ENCODE measurements at regions not wholly inside any gene's neighbourhood (a gene's known extent, or its start where the extent isn't known, plus 50 kb on each side); places are given as distances from the start of the nearest gene placed in this dataset.

DNA sequence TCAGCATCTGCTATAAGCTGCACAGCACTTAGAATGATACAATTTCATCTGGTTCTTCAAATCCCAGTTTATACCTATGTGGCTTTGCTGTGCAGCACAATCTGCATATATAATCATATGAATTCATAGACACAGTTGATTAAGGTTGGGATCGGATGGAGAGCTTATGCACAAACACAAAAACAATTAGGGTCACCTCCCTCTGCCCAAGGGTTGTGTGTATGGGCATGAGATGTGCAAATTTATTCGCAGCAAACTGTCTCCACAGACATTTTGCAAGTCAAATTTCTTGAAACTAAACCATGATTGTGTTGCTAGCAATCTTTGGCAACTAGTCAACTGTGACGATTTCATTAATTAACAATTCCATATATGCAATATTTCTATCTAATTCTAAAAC lies 955.7 kb downstream of the SORCS3 start:
- Histone ChIP-seq H3K4me3 (ENCODE audit: insufficient read depth, low read length) (no peak overlapping the region), H3K27ac (ENCODE audit: low read depth, low read length) (no peak overlapping the region), H4K20me1 (ENCODE audit: insufficient read depth, low read length) (no peaks in the 10 kb centered on the region), H2AFZ (ENCODE audit: low read length) (no peak overlapping the region), H3K27me3 (ENCODE audit: insufficient read depth, low read length) (no peaks in the 10 kb centered on the region), H3K79me2 (ENCODE audit: insufficient read depth, low read length) (no peaks in the 10 kb centered on the region), H3K9me3 (ENCODE audit: low read depth, low read length) (no peaks in the 10 kb centered on the region), H3K4me1 (ENCODE audit: insufficient read depth, low read length) (no peaks in the 10 kb centered on the region), H3K4me2 (ENCODE audit: insufficient read depth, low read length) (no peak overlapping the region), H3K36me3 (ENCODE audit: insufficient read depth, low read length) (no peaks in the 10 kb centered on the region)
- DNase-seq (ENCODE audit: insufficient read length, low spot score, missing footprints), result no peak
- TF ChIP-seq, protein P1, sequence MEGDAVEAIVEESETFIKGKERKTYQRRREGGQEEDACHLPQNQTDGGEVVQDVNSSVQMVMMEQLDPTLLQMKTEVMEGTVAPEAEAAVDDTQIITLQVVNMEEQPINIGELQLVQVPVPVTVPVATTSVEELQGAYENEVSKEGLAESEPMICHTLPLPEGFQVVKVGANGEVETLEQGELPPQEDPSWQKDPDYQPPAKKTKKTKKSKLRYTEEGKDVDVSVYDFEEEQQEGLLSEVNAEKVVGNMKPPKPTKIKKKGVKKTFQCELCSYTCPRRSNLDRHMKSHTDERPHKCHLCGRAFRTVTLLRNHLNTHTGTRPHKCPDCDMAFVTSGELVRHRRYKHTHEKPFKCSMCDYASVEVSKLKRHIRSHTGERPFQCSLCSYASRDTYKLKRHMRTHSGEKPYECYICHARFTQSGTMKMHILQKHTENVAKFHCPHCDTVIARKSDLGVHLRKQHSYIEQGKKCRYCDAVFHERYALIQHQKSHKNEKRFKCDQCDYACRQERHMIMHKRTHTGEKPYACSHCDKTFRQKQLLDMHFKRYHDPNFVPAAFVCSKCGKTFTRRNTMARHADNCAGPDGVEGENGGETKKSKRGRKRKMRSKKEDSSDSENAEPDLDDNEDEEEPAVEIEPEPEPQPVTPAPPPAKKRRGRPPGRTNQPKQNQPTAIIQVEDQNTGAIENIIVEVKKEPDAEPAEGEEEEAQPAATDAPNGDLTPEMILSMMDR (IDR thresholded peaks at IDR 0.05; ENCODE audit: extremely low read depth, low read depth, low read length), result no peak

DNA sequence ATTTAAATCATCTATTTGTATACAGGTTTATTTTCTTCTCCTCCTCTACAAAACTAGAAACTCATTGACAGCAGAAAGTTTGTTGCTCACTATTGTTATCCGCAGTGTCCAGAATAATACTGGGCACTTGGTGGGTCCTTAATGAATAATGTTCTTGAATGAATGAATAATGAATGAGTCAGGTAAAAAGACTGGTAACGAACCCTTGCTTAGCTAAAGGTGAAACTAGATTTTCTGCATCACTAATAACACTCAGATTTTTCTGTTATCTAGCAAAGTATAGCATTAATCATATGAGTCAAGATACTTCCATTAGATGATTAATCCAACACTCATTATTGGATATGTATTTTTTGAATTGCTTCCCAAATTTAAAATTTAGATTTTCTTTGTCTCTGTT lies 953.2 kb downstream of the SORCS3 start:
- H4K20me1 ChIP-seq (ENCODE audit: insufficient read depth, low read length), result no peaks in the 10 kb centered on the region
- H3K4me1 ChIP-seq (ENCODE audit: insufficient read depth, low read length), result no peaks in the 10 kb centered on the region
- TF ChIP-seq, protein P1 (IDR thresholded peaks at IDR 0.05; ENCODE audit: extremely low read depth, low read depth, low read length), result no peak
- no peak overlapping the region for H3K4me3 ChIP-seq (ENCODE audit: insufficient read depth, low read length)
- H3K79me2 ChIP-seq (ENCODE audit: insufficient read depth, low read length), result no peaks in the 10 kb centered on the region
- H3K27me3 ChIP-seq (ENCODE audit: insufficient read depth, low read length), result no peaks in the 10 kb centered on the region
- no peaks in the 10 kb centered on the region for H3K9me3 ChIP-seq (ENCODE audit: low read depth, low read length)
- no peak overlapping the region for H3K4me2 ChIP-seq (ENCODE audit: insufficient read depth, low read length)
- H3K36me3 ChIP-seq (ENCODE audit: insufficient read depth, low read length), result no peaks in the 10 kb centered on the region
- no peak overlapping the region for H3K27ac ChIP-seq (ENCODE audit: low read depth, low read length)
- no peak for DNase-seq (ENCODE audit: insufficient read length, low spot score, missing footprints)
- no peak overlapping the region for H2AFZ ChIP-seq (ENCODE audit: low read length)

DNA sequence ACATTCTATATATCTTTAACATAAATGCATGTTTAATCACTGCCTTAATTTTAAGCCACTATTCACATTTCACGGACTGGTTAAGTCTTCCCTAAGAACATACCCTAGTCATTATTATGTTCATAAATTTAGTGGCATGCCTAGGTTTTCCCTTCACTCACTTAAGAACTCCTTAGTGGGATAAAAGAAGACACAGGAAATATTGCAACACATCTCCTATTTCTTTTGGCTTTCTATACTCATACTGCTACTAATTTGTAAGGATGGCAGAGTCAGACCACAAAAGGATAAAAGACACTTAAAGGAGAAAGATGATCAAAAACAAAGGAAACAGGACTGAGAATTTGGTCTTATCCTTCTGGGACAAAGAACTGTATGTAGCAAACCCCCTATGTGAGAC lies 951.4 kb downstream of the SORCS3 start:
- TF ChIP-seq, protein P1 (IDR thresholded peaks at IDR 0.05; ENCODE audit: extremely low read depth, low read depth, low read length), result no peak
- H3K36me3 ChIP-seq (ENCODE audit: insufficient read depth, low read length), result no peaks in the 10 kb centered on the region
- no peaks in the 10 kb centered on the region for H3K27me3 ChIP-seq (ENCODE audit: insufficient read depth, low read length)
- H2AFZ ChIP-seq (ENCODE audit: low read length), result no peak overlapping the region
- H3K4me1 ChIP-seq (ENCODE audit: insufficient read depth, low read length), result no peaks in the 10 kb centered on the region
- no peak for DNase-seq (ENCODE audit: insufficient read length, low spot score, missing footprints)
- no peak overlapping the region for H3K27ac ChIP-seq (ENCODE audit: low read depth, low read length)
- no peak overlapping the region for H3K4me3 ChIP-seq (ENCODE audit: insufficient read depth, low read length)
- H3K4me2 ChIP-seq (ENCODE audit: insufficient read depth, low read length), result no peak overlapping the region
- no peaks in the 10 kb centered on the region for H4K20me1 ChIP-seq (ENCODE audit: insufficient read depth, low read length)
- H3K9me3 ChIP-seq (ENCODE audit: low read depth, low read length), result no peaks in the 10 kb centered on the region
- H3K79me2 ChIP-seq (ENCODE audit: insufficient read depth, low read length), result no peaks in the 10 kb centered on the region

DNA sequence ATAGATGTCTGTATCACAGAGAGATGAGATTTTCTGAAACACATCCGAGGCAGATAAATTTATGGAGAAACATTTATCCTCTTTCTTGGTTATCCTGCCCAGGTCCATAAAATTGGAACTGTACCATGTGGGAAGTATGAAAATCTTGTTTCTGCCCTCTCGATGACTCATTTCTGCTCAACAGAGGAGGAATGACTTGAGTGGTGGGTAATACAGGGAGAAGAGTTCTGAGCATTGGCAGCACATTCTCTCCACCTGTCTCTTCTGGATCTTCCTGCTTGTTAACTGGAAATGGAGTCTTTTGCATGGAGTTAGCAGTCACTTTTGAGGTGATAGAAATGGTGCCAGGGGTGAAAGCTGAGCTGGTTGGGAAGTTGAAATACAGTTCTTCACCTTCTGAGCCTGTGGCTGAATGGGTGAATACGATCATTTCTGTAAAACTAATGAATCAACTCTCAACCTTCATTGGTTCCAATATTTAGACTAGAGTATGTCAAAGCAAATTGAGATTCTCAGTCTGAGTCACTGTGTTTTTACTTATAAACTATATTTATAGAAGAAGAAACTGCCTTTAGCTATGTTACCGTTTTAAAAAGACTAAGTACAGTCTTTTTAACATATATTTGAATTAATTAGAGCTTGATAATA lies 945.5 kb downstream of the SORCS3 start:
- Histone ChIP-seq H3K4me3 (ENCODE audit: insufficient read depth, low read length) (no peak overlapping the region), H2AFZ (ENCODE audit: low read length) (no peak overlapping the region), H3K4me2 (ENCODE audit: insufficient read depth, low read length) (no peak overlapping the region), H4K20me1 (ENCODE audit: insufficient read depth, low read length) (no peaks in the 10 kb centered on the region), H3K4me1 (ENCODE audit: insufficient read depth, low read length) (no peaks in the 10 kb centered on the region), H3K27ac (ENCODE audit: low read depth, low read length) (no peak overlapping the region), H3K36me3 (ENCODE audit: insufficient read depth, low read length) (no peaks in the 10 kb centered on the region), H3K79me2 (ENCODE audit: insufficient read depth, low read length) (no peaks in the 10 kb centered on the region), H3K27me3 (ENCODE audit: insufficient read depth, low read length) (no peaks in the 10 kb centered on the region), H3K9me3 (ENCODE audit: low read depth, low read length) (peaks cover 2% of the 10 kb centered on the region)
- no peak for DNase-seq (ENCODE audit: insufficient read length, low spot score, missing footprints)
- TF ChIP-seq, protein P1 (IDR thresholded peaks at IDR 0.05; ENCODE audit: extremely low read depth, low read depth, low read length), result no peak
